ENCODE measurements at regions not wholly inside any gene's neighbourhood (a gene's known extent, or its start where the extent isn't known, plus 50 kb on each side); places are given as distances from the start of the nearest gene placed in this dataset.

DNA sequence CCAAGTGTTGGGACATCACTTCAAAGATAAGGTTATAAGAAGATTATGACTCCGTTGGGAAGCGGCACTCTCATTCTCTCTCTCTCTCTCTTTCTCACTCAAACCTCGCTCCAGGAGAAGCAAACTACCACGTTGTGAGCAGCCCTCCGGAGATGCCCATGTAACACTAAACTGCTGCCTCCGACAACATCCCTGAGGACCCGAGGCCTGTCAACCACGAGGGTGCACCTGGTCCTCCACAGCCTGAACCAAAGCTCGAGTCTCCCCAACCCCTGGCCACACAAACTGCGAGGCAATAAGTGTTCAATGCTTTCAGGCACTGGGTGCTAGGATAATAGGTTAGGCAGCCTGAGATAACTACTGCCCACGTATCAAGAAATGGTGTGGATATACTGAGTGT, 654.5 kb upstream of the ID2 start:
- peaks cover 9% of the 10 kb centered on the region; the same call in 2 of the 3 replicates for H3K9me3 ChIP-seq
- H3K27ac ChIP-seq: no peak overlapping the region
- FAIRE-seq: no peak
- no peak for DNase-seq (ENCODE audit: low read depth in 1 of 2, low spot score in 1 of 2)
- ATAC-seq: no peak
- no peak overlapping the region for H3K4me3 ChIP-seq
- WGBS (ENCODE audit: missing lambda C conversion rate): 35% methylated on average over 11 of the region's 11 CpGs
- no peaks in the 10 kb centered on the region for H3K4me1 ChIP-seq
- ChIA-PET CTCF (no interaction called here), POLR2A (no interaction called here)
- TF ChIP-seq JUNB (IDR thresholded peaks at IDR 0.05): no peak
- TF ChIP-seq HEYL (CRISPR knock-in tag; IDR thresholded peaks at IDR 0.05): no peak
- TF ChIP-seq EHF (CRISPR knock-in tag; IDR thresholded peaks at IDR 0.05): no peak
- TF ChIP-seq, protein P1, sequence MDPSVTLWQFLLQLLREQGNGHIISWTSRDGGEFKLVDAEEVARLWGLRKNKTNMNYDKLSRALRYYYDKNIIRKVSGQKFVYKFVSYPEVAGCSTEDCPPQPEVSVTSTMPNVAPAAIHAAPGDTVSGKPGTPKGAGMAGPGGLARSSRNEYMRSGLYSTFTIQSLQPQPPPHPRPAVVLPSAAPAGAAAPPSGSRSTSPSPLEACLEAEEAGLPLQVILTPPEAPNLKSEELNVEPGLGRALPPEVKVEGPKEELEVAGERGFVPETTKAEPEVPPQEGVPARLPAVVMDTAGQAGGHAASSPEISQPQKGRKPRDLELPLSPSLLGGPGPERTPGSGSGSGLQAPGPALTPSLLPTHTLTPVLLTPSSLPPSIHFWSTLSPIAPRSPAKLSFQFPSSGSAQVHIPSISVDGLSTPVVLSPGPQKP (IDR thresholded peaks at IDR 0.05; ENCODE audit: low read depth, low read length): no peak
- TF ChIP-seq CHD2 (IDR thresholded peaks at IDR 0.05; ENCODE audit: low read length, partially characterized antibody): no peak
- TF ChIP-seq, protein P2, sequence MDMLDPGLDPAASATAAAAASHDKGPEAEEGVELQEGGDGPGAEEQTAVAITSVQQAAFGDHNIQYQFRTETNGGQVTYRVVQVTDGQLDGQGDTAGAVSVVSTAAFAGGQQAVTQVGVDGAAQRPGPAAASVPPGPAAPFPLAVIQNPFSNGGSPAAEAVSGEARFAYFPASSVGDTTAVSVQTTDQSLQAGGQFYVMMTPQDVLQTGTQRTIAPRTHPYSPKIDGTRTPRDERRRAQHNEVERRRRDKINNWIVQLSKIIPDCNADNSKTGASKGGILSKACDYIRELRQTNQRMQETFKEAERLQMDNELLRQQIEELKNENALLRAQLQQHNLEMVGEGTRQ (IDR thresholded peaks at IDR 0.05): no peak
- TF ChIP-seq, protein P3, sequence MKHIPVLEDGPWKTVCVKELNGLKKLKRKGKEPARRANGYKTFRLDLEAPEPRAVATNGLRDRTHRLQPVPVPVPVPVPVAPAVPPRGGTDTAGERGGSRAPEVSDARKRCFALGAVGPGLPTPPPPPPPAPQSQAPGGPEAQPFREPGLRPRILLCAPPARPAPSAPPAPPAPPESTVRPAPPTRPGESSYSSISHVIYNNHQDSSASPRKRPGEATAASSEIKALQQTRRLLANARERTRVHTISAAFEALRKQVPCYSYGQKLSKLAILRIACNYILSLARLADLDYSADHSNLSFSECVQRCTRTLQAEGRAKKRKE (CRISPR knock-in tag; IDR thresholded peaks at IDR 0.05; ENCODE audit: low read depth): no peak
- TF ChIP-seq KDM5A (IDR thresholded peaks at IDR 0.05): no peak
- TF ChIP-seq MAZ (IDR thresholded peaks at IDR 0.05; ENCODE audit: borderline replicate concordance, low read depth, low read length): no peak
- TF ChIP-seq, protein P4, sequence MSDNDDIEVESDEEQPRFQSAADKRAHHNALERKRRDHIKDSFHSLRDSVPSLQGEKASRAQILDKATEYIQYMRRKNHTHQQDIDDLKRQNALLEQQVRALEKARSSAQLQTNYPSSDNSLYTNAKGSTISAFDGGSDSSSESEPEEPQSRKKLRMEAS (IDR thresholded peaks at IDR 0.05): no peak
- TF ChIP-seq TP53 (CRISPR knock-in tag; IDR thresholded peaks at IDR 0.05): no peak
- TF ChIP-seq KDM1A (IDR thresholded peaks at IDR 0.05; ENCODE audit: low read depth): no peak
- no peak for TF ChIP-seq HOXB13 (CRISPR knock-in tag; IDR thresholded peaks at IDR 0.05; ENCODE audit: low read depth)
- TF ChIP-seq ESRRA (IDR thresholded peaks at IDR 0.05; ENCODE audit: borderline replicate concordance, low read length): no peak
- no peak for TF ChIP-seq HDAC2 (IDR thresholded peaks at IDR 0.05)
- no peak for TF ChIP-seq ZFP36 (IDR thresholded peaks at IDR 0.05; ENCODE audit: borderline replicate concordance, partially characterized antibody)
- no peak overlapping the region for H3K4me2 ChIP-seq

DNA sequence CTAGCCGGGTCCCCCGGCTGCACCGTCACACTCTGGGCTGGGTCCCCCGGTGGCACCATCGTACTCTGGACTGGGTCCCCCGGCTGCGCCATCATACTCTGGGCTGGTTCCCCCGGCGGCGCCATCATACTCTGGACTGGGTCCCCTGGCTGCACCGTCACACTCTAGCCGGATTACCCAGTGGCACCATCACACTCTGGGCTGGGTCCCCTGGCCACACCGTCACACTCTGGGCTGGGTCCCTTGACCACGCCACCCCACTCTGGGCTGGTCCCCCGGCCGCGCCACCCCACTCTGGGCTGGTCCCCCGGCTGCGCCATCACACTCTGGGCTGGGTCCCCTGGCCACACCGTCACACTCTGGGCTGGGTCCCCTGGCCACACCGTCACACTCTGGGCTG, 653.8 kb upstream of the ID2 start:
- DNase-seq (ENCODE audit: low read depth in 1 of 2, low spot score in 1 of 2): no peak
- Histone ChIP-seq H3K4me2 (no peak overlapping the region), H3K27ac (no peak overlapping the region), H3K4me1 (no peaks in the 10 kb centered on the region), H3K4me3 (no peak overlapping the region), H3K9me3 (peaks cover 6% of the 10 kb centered on the region; the same call in 2 of the 3 replicates)
- ChIA-PET CTCF (interaction anchor here (1.3 kb wide), 1 partner anchor 931 kb away, joined by 3 read pairs; no protein-coding TSS in a partner anchor), POLR2A (no interaction called here)
- no peak for ATAC-seq
- WGBS (ENCODE audit: missing lambda C conversion rate): 80% methylated on average over 19 of the region's 21 CpGs
- FAIRE-seq: no peak
- TF ChIP-seq, protein P1 (IDR thresholded peaks at IDR 0.05; ENCODE audit: low read depth, low read length): no peak
- TF ChIP-seq CEBPB (IDR thresholded peaks at IDR 0.05): no peak
- TF ChIP-seq, protein P5, sequence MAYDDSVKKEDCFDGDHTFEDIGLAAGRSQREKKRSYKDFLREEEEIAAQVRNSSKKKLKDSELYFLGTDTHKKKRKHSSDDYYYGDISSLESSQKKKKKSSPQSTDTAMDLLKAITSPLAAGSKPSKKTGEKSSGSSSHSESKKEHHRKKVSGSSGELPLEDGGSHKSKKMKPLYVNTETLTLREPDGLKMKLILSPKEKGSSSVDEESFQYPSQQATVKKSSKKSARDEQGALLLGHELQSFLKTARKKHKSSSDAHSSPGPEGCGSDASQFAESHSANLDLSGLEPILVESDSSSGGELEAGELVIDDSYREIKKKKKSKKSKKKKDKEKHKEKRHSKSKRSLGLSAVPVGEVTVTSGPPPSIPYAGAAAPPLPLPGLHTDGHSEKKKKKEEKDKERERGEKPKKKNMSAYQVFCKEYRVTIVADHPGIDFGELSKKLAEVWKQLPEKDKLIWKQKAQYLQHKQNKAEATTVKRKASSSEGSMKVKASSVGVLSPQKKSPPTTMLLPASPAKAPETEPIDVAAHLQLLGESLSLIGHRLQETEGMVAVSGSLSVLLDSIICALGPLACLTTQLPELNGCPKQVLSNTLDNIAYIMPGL (CRISPR knock-in tag; IDR thresholded peaks at IDR 0.05; ENCODE audit: borderline replicate concordance): no peak
- TF ChIP-seq TP53 (CRISPR knock-in tag; IDR thresholded peaks at IDR 0.05): no peak
- no peak for TF ChIP-seq RAD21 (conservative IDR thresholded peaks at IDR 0.05 in 1 of 2, IDR thresholded peaks at IDR 0.05 in 1 of 2)
- TF ChIP-seq ZNF302 (CRISPR knock-in tag; IDR thresholded peaks at IDR 0.05): no peak
- TF ChIP-seq, protein P6, sequence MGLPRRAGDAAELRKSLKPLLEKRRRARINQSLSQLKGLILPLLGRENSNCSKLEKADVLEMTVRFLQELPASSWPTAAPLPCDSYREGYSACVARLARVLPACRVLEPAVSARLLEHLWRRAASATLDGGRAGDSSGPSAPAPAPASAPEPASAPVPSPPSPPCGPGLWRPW (IDR thresholded peaks at IDR 0.05): no peak
- no peak for TF ChIP-seq HOXB5 (CRISPR knock-in tag; IDR thresholded peaks at IDR 0.05)
- no peak for TF ChIP-seq HEYL (CRISPR knock-in tag; IDR thresholded peaks at IDR 0.05)
- no peak for TF ChIP-seq EHMT2 (IDR thresholded peaks at IDR 0.05; ENCODE audit: low read depth)
- no peak for TF ChIP-seq TFCP2L1 (CRISPR knock-in tag; IDR thresholded peaks at IDR 0.05)
- no peak for TF ChIP-seq HOXB13 (CRISPR knock-in tag; IDR thresholded peaks at IDR 0.05; ENCODE audit: low read depth)
